ENCODE measurements at regions not wholly inside any gene's neighbourhood (a gene's known extent, or its start where the extent isn't known, plus 50 kb on each side); places are given as distances from the start of the nearest gene placed in this dataset.

DNA sequence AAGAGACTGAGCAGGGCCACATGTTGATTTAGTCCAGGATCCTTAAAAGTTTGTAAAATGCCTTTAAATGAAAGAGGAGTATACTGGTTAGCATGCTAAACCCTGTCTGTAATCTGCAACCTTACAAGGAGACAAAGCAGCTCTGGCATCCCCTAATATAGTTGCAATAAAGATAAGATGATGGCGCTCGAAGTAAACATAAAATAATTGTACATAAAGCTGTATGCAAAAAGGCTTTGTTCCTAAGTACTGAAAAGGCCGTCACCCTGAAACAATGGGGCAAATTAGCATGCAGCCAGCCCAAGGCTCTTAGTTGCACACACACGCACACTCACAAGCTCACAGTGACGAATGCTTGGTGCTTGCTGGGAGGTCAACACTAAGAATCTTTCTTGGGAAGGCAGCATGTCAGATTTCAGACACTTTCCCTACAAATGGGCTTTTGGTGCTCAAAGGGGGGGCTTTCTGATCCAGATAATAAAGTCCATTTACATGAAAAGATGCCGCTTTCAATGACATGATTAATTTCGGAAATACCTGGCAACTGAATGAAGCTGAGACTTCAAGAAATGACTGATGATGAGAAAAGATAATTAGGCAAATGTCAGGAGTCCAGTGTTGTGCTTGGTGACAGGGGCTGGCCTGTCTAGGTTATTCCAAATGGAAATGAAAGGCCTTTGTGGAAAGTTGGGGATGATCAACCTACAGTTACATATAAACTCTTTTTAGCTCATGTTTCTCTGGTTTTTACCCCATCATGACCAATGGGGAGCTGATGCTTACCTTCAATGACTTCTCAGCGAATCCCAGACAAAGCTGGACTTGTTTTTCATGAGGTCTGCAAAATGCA lies 370.3 kb downstream of the MEIS1 start:
- DNase-seq: no peak

DNA sequence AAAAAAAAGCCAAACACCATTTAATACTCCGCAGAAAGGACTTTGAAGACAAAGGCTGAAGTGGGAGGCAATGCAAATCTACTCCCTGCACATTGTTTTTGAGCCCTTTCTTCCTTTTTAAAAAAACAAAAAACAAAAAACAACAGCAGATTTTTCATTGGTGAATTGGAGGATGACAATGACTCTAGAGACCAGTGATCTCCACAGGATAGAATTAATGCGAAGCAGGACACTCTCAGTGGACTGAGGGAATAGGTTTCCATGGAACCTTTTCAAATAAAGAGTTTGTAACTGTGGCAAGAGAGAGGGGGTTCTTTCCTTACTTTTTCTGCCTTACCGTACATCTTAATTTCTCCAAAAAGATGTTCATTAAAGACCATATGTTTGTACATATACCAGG lies 371.0 kb downstream of the MEIS1 start:
- no peak for DNase-seq

DNA sequence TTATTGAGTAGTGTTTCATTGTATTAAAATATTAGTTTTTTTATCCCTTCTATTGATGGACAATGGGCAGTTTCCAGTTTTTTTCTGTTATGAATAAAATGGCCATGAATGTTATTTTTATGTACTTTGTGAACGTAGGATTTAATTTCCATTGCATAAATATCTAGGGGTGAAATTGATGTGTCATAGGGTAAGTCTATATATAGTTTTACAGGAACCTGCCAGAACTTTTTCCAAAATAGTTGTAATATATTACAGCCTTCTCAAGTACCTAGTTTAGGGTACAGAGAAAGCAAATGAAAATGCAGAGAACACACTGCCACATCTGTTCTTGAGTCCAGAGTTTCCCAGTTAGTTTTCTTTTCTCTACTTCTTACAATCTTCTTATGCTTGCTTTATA lies 378.6 kb downstream of the MEIS1 start:
- peak; percentile 25 for DNase-seq

DNA sequence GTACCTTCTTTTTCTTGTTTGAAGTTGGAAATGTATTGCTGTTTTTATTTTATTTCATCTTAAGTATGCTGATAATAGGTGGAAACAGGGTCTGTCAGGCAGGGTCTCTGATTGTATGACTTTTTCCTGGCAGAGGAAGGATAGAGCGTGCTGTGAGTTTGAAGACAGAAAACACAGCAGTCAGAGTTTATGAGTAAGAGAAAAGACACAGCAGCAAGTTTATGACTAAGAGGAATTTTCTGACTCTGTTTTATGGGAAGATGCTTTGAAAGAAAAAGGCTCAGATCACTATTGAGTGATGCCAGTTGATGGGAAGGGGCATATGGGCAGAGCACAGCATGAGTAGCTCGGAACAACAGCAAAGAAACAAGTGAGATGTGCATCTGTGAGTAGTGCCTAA lies 379.1 kb downstream of the MEIS1 start:
- peak; percentile 14 for DNase-seq

DNA sequence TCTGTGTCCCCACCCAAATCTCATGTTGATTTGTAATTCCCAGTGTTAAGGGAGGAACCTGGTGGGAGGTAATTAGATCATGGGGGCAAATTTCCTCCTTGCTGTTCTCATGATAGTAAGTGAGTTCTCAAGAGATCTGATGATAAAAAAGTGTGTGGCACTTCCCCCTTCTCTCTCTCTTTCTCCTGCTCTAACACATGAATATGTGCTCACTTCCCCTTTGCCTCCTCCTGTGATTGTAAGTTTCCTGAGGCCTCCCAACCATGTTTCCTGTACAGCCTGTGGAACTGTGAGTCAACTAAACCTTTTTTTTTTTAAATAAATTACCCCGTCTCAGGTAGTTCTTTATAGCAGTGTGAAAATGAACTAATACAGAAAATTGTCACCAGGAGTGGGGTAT lies 380.0 kb downstream of the MEIS1 start:
- DNase-seq: no peak

DNA sequence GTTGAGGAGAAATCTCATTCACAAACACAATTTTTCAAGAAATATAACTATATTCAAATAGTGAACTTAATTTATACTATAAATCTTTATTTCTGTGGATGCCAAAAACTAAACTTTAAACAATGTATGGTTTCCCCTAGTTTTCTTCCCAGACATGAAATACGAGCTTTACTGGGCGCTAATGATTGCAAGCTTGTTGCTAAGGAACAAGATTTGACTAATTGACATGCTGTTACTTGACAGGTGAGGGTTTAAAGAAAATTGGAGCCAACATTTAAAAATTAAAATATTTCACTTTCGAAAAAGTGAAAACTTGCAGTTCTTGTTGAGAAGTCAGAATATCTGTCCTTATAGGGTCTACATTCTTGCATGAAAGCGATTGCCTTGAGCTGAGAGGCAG lies 381.0 kb downstream of the MEIS1 start:
- no peak for DNase-seq

DNA sequence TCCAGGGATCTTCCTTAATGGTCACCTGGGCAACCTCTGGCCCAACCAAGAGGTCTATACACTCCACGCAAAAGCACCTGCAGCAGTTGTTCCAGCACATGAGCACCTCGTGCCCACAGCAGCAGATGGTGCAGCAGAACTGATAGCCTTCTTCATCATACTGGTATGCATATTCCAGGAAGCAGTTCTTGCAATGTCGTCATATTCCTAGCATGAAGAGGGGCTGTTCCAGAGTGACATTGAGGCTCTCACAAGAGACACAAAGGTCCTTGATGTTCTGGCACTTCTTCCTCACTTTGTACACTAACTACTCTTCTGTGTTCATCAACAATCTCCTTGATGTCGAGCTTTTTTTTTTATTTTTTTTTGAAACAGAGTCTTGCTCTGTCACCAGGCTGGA lies 386.2 kb downstream of the MEIS1 start:
- DNase-seq: no peak

DNA sequence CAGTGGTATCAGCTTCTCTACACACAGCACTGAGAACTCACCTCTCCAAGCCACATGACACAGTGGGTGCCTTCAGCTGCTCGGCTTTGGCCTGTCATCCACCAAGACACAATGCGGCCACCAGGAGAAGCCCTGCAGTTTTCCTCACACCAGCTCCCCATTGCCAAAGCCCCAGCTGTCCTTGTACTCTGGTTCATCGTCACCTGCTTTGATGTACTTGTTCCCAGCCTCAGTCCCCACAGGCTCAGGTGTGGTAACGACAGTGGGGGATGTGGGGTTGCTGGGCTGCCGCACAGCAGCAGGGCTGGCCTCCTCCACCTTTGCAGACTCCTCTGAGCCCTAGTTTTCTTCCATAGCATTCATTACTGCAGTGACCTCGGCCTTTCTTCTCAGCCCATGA lies 387.3 kb downstream of the MEIS1 start:
- no peak for DNase-seq

DNA sequence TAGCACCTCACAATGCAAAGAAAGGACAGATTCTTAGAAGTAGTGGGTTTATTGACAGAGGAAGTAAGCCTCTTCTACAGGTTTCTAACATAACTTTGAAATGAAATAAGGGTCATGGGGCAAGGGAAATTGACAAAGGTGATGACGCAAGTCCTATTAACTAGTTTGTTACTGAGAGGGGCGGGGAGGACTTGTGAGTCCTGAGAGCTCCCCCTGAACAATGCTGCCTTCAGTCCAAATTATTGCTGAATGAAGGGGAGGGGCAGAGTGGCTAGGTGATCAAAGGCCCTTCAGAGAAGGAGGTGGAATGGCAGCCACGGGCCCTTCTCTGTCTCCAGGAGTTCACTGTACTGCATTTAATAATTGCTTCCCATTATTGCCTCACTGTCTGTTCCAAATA lies 390.0 kb downstream of the MEIS1 start:
- no peak for DNase-seq

DNA sequence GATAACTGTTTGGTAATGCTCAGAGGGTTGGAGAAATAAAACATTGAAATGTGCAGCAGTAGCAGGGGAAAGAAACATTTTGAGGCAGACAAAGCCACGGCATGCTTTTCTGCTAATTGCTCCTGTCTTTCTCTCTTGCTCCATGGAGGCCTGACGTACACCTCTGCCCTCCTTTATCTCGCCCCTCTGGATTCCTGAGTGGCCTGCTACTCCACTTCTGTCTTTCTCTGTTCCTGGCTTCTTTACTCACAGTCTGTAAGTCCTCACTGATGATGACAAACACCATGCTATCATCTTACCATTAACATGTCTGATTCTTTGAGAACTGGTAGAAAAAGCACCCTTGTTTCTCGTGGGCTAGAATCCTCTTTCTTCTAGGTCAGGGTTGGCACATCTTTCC lies 392.9 kb downstream of the MEIS1 start:
- DNase-seq: no peak

DNA sequence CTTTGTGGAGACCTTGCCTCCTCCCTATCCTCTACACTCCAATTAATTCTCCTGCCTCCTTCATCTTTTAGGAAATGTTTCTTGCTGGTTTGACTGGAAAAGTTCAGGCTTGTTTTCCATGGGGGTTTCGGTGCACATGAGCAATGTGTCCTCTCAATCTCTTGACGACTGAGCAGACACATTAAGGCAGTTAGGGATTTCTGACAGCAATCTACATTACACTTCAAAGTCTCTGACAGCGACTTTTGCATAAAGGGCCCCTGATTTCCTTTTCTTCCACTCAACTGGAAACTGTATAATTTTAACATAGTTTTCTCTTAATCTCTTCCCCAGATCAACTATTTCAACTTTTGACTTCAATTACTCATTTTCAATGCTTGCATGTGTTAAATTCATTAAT lies 394.0 kb downstream of the MEIS1 start:
- no peak for DNase-seq

DNA sequence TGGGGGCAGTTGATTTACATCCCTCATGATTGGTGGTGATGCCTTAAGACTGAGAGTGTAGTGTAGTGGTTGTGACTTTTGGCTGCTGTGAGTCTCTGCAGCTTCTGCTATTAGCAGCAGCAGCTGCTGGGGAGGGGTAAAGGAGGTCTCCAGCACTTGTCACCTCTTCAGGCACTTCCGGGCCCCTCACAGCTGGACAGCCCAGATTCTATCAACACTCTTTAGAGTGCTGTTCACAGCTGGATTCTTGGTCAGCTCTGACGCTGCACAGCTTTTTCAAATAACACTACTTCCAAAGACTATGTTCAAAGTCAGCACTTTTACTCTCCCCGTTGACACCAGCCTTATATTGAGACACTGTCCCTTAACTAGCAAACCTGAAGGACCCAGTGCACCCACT lies 396.0 kb downstream of the MEIS1 start:
- DNase-seq: no peak

DNA sequence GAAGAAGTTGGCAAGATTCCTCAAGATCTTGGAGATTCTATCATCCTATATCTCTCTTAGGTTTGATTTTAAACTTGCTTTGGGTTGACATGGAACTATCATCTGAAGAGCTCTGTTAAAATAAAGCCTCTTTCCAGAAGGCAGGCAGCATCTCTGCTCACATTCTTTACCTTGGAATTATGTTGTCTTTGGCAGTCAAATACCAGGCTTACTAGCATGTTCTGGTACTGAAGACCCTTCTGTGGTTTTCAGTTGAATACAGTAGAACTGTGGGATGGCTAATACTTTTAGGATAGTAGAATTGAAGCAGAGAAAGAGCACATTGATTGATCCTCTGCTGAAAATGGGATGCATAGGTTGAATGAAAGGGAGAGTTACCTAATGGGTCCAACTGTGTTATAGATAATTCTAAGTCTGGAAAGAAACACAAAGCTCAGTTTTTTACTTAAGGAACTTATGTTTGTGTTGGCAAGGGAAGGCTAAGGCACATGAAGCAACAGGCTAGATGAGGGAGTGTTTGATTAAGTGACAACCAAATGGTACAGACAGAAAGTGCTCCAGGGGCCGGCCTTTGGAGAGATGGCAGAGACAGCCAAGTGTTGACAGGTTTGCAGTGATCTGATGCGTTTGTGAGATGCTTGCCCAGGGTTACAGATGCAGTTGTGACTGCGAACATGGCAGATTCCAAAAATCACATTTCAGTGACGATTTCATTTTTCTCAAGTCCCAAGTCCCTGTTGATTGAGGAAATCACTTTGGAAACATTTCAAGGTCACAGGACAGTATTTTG lies 397.9 kb downstream of the MEIS1 start:
- DNase-seq: no peak

DNA sequence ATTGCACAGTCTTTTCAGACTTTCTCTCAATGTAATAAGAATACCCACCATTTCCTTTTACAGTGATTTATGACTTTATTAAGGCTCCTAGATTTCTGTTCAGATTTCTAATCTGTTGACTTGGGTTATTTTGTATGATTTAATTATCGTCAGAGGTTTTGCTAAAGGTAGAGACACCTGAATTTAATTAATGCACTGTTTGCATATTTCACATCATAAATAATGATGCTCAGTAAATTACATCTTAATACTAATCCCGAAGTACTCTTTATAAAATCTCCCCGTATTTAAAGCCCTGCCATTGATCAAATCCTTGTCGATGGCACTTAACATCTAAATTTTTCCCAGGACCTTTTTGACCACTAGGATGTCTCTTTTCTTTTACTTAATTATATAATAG lies 399.9 kb downstream of the MEIS1 start:
- no peak for DNase-seq

DNA sequence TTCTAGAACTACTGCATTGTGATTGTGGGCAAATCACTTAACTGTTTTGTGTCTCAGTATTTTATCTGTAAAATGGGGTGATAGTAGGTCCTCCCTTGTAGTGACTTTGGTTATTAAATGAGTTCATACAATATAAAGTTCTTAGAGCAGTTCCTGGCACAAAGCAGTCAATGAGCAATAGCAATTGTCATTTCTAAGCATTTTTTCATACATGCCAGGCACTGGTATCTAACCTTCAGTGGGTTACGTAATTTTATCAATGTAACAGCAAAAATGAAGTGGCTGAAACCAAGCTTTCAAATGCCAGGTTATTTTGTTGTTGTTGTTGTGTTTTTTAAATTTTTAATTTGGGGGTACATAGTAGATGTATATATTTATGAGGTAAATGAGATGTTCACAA lies 401.9 kb downstream of the MEIS1 start:
- DNase-seq: no peak

DNA sequence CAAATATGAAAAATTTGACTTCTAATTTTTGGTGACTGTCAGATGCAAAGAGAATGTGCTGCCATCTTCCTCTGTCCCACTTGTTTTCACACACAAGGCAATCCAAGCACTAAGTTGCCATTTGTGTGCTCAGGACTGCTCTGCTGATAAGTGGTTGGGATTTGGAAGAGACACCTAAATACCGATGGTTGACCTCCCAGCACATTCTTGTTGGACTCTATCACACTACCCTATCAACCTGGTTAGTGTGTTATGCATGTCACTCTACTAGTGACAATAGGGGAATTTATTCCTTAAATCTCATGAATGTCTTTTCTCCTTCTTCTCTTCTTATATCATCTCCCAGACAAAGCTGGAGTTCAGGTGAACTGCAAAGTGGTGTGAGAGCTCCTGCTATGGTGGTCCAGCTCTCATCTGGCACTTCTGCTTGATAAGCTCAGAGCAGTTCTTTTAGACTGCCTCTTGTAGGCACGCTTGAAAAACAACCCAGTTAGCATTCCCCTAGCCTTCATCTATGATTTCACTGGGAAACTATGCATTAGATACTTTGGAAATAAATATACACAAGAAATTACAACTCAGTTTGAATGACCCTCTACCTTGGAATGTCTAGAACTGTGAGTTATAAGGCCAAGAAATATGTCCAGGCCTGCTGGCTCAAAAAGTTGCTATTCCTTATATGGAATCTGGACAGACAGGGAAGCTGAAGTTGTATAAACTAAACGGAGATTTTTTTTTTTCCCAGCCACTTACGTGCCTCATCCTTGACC lies 404.8 kb downstream of the MEIS1 start:
- peak; percentile 99 for DNase-seq

DNA sequence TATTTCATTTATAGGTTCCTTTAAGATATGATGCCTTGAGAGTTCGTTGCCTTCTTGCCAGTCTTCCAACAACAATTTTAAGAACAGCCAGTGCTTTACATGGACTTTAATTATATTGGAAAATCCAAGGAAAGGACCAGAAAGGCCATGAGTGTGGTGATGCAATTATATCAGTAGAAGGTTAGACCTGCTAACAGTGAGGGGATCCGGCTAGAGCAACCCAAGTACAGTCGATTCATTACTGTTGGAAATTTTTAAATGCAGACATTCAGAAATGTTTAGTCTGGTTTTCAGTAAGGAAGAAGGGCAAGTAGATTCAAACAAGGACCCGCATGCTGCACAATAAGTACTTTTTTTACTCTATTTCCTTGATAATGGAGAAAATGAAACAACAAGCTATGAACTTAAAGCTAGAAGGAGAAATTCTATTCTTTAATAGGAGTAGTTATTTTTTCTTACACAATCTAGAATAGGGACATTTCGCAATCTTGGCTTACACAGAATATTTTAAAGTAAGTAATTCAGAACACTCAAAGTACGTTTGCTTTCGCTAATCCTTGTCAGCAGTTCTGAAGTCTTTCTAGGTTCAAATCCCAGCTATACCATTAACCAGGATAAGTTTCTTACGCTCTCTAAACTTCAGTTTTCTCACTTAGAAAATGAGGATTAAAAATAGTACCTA lies 405.5 kb downstream of the MEIS1 start:
- peak; percentile 80 for DNase-seq

DNA sequence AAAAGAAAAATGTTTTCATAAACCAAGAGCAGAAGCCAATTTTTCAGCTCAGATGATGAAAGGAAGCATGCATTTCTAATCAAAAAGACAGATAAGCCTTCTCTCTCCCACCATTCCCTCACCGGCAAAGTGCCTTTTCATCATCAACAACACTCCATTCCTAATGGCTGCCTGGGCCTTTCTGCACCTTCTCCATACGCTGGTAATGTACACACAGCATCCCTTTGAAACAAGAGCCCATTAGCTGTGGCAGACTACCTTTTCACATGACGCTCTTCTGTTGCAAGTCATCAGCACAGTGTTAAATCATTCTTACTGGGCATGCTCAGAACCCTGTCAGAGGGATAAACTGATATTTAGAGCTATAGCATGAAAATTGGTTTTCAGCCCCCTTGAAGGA lies 408.9 kb downstream of the MEIS1 start:
- no peak for DNase-seq

DNA sequence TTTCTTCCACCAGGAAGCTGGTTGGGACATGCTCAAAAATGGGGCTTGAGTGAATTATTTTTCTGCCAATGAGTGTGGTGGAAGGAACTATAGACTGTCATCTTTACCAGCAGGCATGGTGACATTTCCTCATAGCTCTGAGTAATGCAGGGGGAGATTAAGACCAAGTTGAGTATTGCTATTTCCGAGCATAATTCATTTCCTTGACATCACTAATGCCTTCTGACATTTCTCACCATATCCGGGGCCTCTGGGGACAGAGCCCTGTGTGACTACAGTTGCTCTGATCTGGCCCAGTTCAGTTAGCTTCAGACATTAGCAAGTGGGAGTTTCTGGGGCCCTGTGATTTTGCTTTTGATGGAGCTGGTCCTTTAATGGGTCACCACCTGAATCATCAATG lies 410.4 kb downstream of the MEIS1 start:
- peak; percentile 30 for DNase-seq

DNA sequence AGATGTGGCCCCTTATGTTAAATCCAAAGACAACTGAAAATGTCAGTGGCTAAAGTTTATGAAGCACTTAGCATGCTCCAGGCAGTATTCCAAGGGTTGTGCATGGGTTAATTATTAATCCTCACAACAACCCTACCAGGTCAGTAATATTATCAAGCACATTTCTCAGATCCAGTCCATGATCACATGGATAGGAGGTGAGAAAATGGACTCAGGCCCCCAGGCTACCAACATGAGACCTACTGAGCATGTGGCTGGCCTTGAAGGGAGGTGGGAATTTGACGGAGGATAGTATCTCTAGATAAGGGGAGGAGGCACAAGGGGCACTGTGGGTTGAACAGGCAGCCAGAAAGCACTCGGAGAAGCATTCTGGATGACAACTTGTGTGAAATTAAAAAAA lies 412.0 kb downstream of the MEIS1 start:
- no peak for DNase-seq

DNA sequence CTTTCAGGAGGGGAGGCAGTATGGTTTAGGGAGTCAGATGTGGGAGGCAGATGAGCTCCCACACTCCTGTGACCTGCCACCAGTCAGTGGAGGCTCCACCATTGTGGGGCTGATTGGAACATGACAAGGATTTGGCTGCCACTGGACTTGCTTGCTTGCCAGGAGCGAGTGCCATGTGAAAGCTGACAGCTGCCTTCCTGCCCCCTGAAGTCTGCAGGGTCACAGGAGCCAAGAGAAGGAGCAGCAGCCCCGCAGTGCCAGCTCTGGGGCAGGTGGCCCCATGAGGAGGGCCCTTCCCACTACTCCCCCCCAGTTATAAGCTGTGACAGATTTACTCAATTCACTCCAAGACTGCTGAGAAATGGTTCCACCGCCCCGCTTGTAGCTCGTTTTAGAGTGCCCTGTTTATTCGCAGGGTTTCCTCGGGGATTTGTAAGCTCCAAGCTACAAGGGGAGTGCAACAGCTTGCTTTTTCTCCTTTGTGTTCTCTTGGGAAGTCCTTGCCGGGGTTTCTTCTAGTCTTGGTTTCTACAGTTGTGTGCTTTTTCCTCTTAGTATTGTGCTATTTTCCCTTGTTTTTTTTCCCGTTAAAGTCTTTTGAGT lies 414.3 kb downstream of the MEIS1 start:
- no peak for DNase-seq

DNA sequence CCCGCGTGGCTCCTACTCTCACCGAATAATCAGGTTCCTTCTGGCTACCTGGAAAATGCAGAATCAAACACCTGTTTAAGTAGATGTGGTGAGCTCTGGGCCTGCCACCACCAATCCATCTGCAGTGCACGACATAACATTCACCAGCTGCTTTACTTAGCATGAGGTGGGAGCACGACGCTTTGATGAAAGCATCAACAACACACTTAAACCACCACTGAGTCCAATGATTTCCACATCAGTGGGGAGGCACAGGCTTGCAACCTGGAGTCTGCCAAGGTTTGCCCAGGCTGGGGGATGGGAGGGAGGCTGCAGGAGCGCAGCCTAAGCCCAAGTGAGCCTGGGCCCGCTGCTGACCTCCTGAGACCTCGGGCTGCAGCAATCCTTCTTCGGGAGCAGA lies 415.5 kb downstream of the MEIS1 start:
- DNase-seq: no peak

DNA sequence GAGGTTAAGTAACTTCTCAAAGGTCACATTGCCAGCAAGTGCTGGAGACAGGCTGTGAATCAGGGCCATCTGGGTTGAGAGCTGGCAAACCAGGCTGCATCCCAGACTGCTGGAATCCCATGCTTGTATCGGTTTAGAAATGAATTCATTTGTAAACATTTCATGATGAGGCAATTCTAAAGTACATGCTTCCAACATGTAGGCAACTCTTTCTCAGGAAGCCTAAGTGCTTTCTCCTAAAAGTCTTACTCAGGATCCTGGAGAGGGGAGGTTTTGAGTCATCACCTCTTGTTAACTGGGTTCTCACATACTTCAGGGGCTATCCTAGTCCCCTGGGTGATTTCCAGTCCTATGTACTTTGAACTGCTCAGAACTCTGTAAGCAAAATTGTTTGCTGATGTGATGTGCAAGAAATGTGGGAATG lies 416.5 kb downstream of the MEIS1 start:
- peak; percentile 97 for DNase-seq
